PC-3 (cell line): ENCODE measurements at regions not wholly inside any gene's neighbourhood (a gene's known extent, or its start where the extent isn't known, plus 50 kb on each side); places are given as distances from the start of the nearest gene placed in this dataset.

ENCODE experiments used
- ATAC-seq: fragments of 200-7000 bp; cut with Tn5 transposase; 2 replicates; pipeline ENCODE4 v1.9.1; 2020; ENCODE audit warnings: mild to moderate bottlenecking, moderate library complexity
- BruUV-seq: library from RNA; stranded (reverse); fragments of 400-500 nt; replicated peaks from 2 replicates; lab custom pipeline; 2021; lab: Mats Ljungman, UMichigan
- CTCF ChIA-PET: fragments of 300-600 bp; sonication (Branson Sonifier 250); formaldehyde crosslinking; loops from one replicate; lab custom pipeline; 2022; ENCODE audit warnings: antibody characterized with exemption; lab: Charles Lee
- POLR2A ChIA-PET: fragments of 300-600 bp; sonication (Branson Sonifier 250); formaldehyde crosslinking; loops from one replicate; lab custom pipeline; 2022; ENCODE audit warnings: antibody characterized with exemption; ENCODE audit not compliant: unreplicated experiment; lab: Charles Lee
- DNase-seq: peaks from one replicate; pipeline ENCODE4 v3.0.0-alpha.2; 2015
- H2AFZ ChIP-seq: fragments of 300-600 bp; sonication (generic); 2 replicates; pipeline ENCODE4 v1.6.0; 2016; ENCODE audit warnings: antibody characterized with exemption, low read length
- H3F3A ChIP-seq: fragments of 300-600 bp; sonication (generic); one replicate; pipeline ENCODE4 v1.6.0; 2017; ENCODE audit warnings: antibody characterized with exemption, low read length, control low read depth, mild to moderate bottlenecking; ENCODE audit not compliant: unreplicated experiment
- H3K27ac ChIP-seq: fragments of 300-600 bp; sonication (generic); 2 replicates; pipeline ENCODE4 v1.5.1; 2016; ENCODE audit warnings: mild to moderate bottlenecking, low read length
- H3K27me3 ChIP-seq: fragments of 300-600 bp; sonication (generic); 2 replicates; pipeline ENCODE4 v1.6.1; 2016; ENCODE audit warnings: low read length, mixed read lengths
- H3K36me3 ChIP-seq: fragments of 300-600 bp; sonication (generic); 2 replicates; pipeline ENCODE4 v1.6.1; 2016; ENCODE audit warnings: low read depth, mixed run types, low read length, mixed read lengths
- H3K4me1 ChIP-seq: fragments of 300-600 bp; sonication (generic); 2 replicates; pipeline ENCODE4 v1.5.1; 2016; ENCODE audit warnings: low read length; ENCODE audit not compliant: insufficient read depth
- H3K4me2 ChIP-seq: fragments of 300-600 bp; sonication (generic); 2 replicates; pipeline ENCODE4 v1.6.0; 2016; ENCODE audit warnings: low read length
- H3K4me3 ChIP-seq: fragments of 300-600 bp; sonication (generic); 2 replicates; pipeline ENCODE4 v1.5.1; 2016; ENCODE audit warnings: mild to moderate bottlenecking, low read length, mixed read lengths
- H3K79me2 ChIP-seq: fragments of 300-600 bp; sonication (generic); 2 replicates; pipeline ENCODE4 v1.6.1; 2017; ENCODE audit warnings: low read length, mixed read lengths
- H3K9ac ChIP-seq: fragments of 300-600 bp; sonication (generic); 2 replicates; pipeline ENCODE4 v1.6.0; 2016; ENCODE audit warnings: mild to moderate bottlenecking, low read length
- H3K9me2 ChIP-seq: fragments of 300-600 bp; sonication (generic); replicated peaks from 2 replicates; pipeline ENCODE4 v1.6.1; 2016; ENCODE audit warnings: mixed run types, low read length, mixed read lengths
- H3K9me3 ChIP-seq: fragments of 300-600 bp; sonication (generic); 2 replicates; pipeline ENCODE4 v1.6.1; 2016; ENCODE audit warnings: low read length, mixed read lengths
- H4K20me1 ChIP-seq: fragments of 300-600 bp; sonication (generic); 2 replicates; pipeline ENCODE4 v1.6.1; 2016; ENCODE audit warnings: low read length, mixed read lengths
- EZH2 ChIP-seq: fragments of 300-600 bp; sonication (generic); IDR thresholded peaks from one replicate; pipeline ENCODE4 v1.6.1; 2017; ENCODE audit warnings: antibody characterized with exemption, mild to moderate bottlenecking, low read length; ENCODE audit not compliant: unreplicated experiment
- EZH2phosphoT487 ChIP-seq: fragments of 300-600 bp; sonication (generic); IDR thresholded peaks from 2 replicates; pipeline ENCODE4 v1.6.1; 2018; ENCODE audit warnings: mild to moderate bottlenecking, antibody characterized with exemption, low read length, borderline replicate concordance
- intact Hi-C: fragments of 100-400 bp; cut with micrococcal nuclease; formaldehyde crosslinking; loops from 2 replicates; pipeline ENCODE4 v1.9.0; 2023
- TF ChIP-seq, protein P1 (sequence below): fragments of 300-600 bp; sonication (generic); conservative IDR thresholded peaks from 2 replicates; pipeline ENCODE4 v1.5.1; 2017; ENCODE audit warnings: antibody characterized with exemption, low read depth, mild to moderate bottlenecking, low read length

DNA sequence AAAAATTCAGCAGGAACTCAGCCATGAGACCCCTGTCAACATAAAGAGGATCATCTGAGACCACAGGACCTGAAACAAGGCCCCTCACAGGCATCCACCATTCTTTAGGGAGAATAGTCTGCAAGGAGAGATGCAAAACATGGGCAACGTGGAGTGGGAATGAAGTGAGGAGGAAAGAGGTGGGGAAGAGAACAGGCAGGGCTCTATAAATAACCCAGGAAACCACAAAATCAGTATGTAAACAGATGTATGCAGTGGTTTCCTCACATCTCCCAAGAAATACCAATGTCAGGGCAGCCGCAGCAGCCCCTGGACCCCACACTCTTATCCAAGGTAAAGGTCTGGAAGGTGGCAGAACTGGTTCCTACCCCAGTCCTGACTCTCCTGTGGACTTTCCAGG lies 168.5 kb downstream of the EN1 start:
- H3K4me1 ChIP-seq, result peaks cover 11% of the 10 kb centered on the region
- intact Hi-C loops, result no loop called here
- no peak overlapping the region for H3K9ac ChIP-seq
- ATAC-seq, result peak; percentile 53
- no peak overlapping the region for H2AFZ ChIP-seq
- no peaks in the 10 kb centered on the region for H3K79me2 ChIP-seq
- no peaks in the 10 kb centered on the region for H4K20me1 ChIP-seq
- peak overlapping the region; percentile 26 for H3K4me2 ChIP-seq
- H3K9me2 ChIP-seq, result no peaks in the 10 kb centered on the region
- ChIA-PET POLR2A (no interaction called here), CTCF (no interaction called here)
- H3K9me3 ChIP-seq, result no peaks in the 10 kb centered on the region
- BruUV-seq, result no TSS peak
- TF ChIP-seq, protein P1, sequence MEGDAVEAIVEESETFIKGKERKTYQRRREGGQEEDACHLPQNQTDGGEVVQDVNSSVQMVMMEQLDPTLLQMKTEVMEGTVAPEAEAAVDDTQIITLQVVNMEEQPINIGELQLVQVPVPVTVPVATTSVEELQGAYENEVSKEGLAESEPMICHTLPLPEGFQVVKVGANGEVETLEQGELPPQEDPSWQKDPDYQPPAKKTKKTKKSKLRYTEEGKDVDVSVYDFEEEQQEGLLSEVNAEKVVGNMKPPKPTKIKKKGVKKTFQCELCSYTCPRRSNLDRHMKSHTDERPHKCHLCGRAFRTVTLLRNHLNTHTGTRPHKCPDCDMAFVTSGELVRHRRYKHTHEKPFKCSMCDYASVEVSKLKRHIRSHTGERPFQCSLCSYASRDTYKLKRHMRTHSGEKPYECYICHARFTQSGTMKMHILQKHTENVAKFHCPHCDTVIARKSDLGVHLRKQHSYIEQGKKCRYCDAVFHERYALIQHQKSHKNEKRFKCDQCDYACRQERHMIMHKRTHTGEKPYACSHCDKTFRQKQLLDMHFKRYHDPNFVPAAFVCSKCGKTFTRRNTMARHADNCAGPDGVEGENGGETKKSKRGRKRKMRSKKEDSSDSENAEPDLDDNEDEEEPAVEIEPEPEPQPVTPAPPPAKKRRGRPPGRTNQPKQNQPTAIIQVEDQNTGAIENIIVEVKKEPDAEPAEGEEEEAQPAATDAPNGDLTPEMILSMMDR, result no peak
- TF ChIP-seq EZH2 (no peak), EZH2phosphoT487 (no peak)
- peak; percentile 36 for DNase-seq
- H3K4me3 ChIP-seq, result no peak overlapping the region
- no peaks in the 10 kb centered on the region for H3F3A ChIP-seq
- H3K36me3 ChIP-seq, result no peaks in the 10 kb centered on the region
- H3K27ac ChIP-seq, result no peak overlapping the region
- H3K27me3 ChIP-seq, result no peaks in the 10 kb centered on the region

DNA sequence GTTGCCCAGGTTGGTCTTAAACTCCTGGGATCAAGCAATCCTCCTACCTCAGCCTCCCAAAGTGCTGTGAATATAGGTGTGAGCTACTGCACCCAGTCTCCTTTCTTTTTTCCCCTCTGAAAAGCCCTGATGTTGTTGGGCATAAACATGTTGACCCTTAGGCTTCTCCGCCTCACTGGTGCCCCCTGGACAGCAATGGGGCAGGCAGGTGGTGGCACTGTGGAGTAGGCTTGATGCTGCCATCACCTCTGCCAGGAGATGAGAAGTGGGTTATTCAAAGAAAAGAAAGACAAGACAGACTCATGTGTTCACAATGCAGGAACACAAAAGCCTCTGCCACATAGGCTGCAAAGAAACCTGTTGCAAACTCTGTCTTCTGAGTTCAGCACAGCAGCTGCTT lies 169.9 kb downstream of the EN1 start:
- DNase-seq, result no peak
- no peak for ATAC-seq
- intact Hi-C loops, result no loop called here
- H4K20me1 ChIP-seq, result no peaks in the 10 kb centered on the region
- no peak overlapping the region for H3K4me3 ChIP-seq
- H3K9ac ChIP-seq, result no peak overlapping the region
- H3K79me2 ChIP-seq, result no peaks in the 10 kb centered on the region
- H3K9me2 ChIP-seq, result 0 out of 2 replicates have a peak, but pooled peaks cover 3% of the 10 kb centered on the region
- H3F3A ChIP-seq, result no peaks in the 10 kb centered on the region
- ChIA-PET POLR2A (no interaction called here), CTCF (no interaction called here)
- no peaks in the 10 kb centered on the region for H3K36me3 ChIP-seq
- H2AFZ ChIP-seq, result no peak overlapping the region
- no peak overlapping the region for H3K4me2 ChIP-seq
- H3K27me3 ChIP-seq, result no peaks in the 10 kb centered on the region
- H3K27ac ChIP-seq, result no peak overlapping the region
- H3K9me3 ChIP-seq, result no peaks in the 10 kb centered on the region
- BruUV-seq, result no TSS peak
- TF ChIP-seq EZH2, result no peak
- TF ChIP-seq, protein P1, result 0 out of 2 replicates have a peak, but pooled peaks have one; percentile 21
- H3K4me1 ChIP-seq, result peaks cover 11% of the 10 kb centered on the region

DNA sequence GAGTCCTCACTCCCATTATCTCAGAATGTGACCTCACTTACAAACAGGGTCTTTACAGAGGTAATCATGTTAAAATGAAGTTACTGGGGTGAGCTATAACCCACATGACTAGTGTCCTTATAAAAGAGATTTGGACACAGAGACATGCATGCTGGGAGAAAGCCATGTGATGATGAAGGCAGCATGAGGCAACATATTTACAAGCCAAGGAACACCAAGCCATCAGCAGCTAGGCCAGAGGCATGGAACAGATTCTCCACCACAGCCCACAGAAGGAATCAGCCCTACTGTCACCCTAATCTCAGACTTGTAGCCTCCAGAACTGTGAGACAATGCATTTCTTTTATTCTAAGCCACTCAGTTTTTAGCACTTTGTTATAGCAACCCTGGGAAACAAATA lies 171.9 kb downstream of the EN1 start:
- H3K4me1 ChIP-seq, result peaks cover 11% of the 10 kb centered on the region
- no peak overlapping the region for H3K27ac ChIP-seq
- H3K9me3 ChIP-seq, result no peaks in the 10 kb centered on the region
- TF ChIP-seq EZH2phosphoT487 (no peak), EZH2 (no peak)
- TF ChIP-seq, protein P1, result no peak
- no peak overlapping the region for H2AFZ ChIP-seq
- H4K20me1 ChIP-seq, result no peaks in the 10 kb centered on the region
- POLR2A ChIA-PET, result no interaction called here
- H3K36me3 ChIP-seq, result no peaks in the 10 kb centered on the region
- no TSS peak for BruUV-seq
- 0 out of 2 replicates have a peak, but pooled peaks cover 5% of the 10 kb centered on the region for H3K9me2 ChIP-seq
- CTCF ChIA-PET, result no interaction called here
- H3K79me2 ChIP-seq, result no peaks in the 10 kb centered on the region
- ATAC-seq, result no peak
- no peaks in the 10 kb centered on the region for H3F3A ChIP-seq
- H3K27me3 ChIP-seq, result no peaks in the 10 kb centered on the region
- DNase-seq, result no peak
- no peak overlapping the region for H3K4me2 ChIP-seq
- intact Hi-C loops, result no loop called here
- no peak overlapping the region for H3K9ac ChIP-seq
- no peak overlapping the region for H3K4me3 ChIP-seq
